Erythroblast (primary cell): ENCODE measurements at regions not wholly inside any gene's neighbourhood (a gene's known extent, or its start where the extent isn't known, plus 50 kb on each side); places are given as distances from the start of the nearest gene placed in this dataset.

Experiments
- DNase-seq, 2 experiments: peaks; one replicate each; lab custom pipeline; 2025; lab: John Stamatoyannopoulos, UW
- GATA1 ChIP-seq: IDR thresholded peaks from 2 replicates; pipeline ENCODE4 v1.6.1; 2011; ENCODE audit warnings: low read depth, mild to moderate bottlenecking, control low read depth, low read length, moderate library complexity
- POLR2A ChIP-seq: IDR thresholded peaks from 2 replicates; pipeline ENCODE4 v1.6.1; 2011; ENCODE audit warnings: mild to moderate bottlenecking, low read length

DNA sequence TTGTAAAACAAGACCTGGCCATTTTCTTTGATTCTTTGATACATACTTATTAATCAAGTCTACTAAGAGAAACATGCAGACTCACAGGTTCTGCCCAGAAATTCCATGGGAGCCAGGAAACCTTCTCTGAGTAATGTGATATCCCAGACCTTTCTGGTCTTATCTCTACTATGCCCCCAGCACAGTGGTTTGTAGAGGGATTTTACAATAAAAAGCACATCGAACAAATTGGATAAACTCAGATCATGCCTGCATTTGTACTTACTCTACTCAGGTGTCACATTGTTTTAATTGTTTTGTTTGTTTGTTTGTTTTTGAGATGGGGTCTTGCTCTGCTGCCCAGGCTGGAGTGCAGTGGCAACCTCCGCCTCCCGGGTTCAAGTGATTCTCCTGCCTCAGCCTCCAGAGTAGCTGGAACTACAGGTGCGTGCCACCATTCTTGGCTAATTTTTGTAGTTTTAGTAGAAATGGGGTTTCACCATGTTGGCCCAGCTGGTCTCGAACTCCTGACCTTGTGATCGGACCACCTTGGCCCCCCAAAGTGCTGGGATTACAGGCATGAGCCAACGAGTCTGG lies 179.5 kb downstream of the ZNF608 start:
- TF ChIP-seq POLR2A: no peak
- TF ChIP-seq GATA1: no peak
- DNase-seq: no peak

DNA sequence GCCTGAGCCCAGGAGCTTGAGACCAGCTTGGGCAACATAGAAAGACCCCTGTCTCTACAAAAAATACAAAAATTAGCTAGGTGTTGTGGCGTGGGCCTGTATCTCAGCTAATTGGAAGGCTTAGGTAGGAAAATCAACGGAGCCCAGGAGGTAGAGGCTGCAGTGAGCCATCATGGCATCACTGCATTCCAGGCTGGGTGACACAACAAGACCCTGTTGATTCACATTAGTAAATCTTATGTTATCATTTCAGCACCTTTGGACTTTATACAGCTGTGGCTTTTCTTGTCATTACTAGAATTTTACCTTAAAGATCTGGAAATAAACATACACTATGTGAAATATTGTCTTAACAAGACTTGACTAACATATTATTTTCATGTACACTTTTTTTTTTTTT lies 185.0 kb downstream of the ZNF608 start:
- TF ChIP-seq GATA1: no peak
- TF ChIP-seq POLR2A: no peak
- no peak for DNase-seq

DNA sequence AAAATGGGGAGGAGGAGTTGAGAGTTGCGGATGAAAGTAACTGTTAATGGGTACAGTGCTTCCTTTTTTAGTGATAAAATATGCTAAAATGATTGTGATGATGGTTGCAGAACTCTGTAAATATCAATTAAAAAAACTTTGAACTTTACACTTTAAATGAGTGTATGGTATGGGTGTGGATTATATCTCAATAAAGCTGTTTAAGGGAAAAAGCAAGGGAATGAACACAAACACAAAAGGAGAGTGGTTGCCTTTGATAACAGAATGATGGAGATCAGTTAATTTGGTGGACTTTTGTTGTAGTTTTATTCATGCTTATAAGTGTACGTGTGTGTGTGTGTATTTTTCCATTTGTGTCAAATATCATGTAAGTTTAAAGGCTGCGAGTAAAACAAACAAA lies 186.1 kb downstream of the ZNF608 start:
- DNase-seq: no peak
- TF ChIP-seq POLR2A (no peak), GATA1 (no peak)

DNA sequence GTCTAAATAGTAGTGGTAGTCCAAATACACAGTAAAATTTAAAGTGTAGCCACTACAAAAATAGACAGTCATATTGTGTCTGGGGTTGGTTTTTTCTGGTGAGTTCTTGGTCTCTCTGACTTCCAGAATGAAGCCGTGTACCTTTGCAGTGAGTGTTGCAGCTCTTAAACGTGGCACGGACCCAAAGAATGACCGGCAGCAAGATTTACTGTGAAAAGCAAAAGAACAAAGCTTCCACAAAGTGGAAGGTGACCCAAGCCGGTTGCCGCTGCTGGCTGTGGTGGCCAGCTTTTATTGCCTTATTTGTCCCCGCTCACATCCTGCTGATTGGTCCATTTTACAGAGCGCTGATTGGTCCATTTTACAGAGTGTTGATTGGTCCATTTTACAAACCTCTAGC lies 188.7 kb downstream of the ZNF608 start:
- no peak for DNase-seq

GRCh38 chr5:124554746-124555578 lies 191.5 kb downstream of the ZNF608 start:
- TF ChIP-seq GATA1: no peak
- TF ChIP-seq POLR2A: no peak
- no peak for DNase-seq

More for the DNA sequence above, 188.7 kb downstream of the ZNF608 start:
- TF ChIP-seq GATA1: no peak
- no peak for TF ChIP-seq POLR2A

- no peak for TF ChIP-seq GATA1
- TF ChIP-seq POLR2A: no peak
- DNase-seq: no peak
These were observed 192.5 kb downstream of the ZNF608 start for GRCh38 chr5:124553911-124554310.

DNA sequence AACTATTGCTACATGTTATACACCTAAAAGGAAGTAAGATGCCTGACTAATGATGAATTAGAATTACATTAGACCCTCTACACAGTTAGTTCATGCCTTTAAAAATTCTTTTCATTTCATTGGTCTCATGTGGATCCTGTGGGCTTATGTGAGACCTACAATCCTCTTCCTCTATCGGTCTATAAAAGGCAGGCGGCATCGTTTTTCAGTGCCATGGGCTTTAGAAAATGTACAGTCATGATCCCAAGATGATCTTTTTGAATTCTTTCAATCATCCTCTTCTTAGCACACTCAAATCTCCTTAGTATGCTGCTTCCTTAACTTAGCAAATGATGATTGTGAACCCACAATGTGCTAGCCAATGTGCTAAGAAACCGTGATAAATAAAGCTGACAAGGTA lies 193.9 kb downstream of the ZNF608 start:
- no peak for DNase-seq
- no peak for TF ChIP-seq GATA1
- TF ChIP-seq POLR2A: no peak

- TF ChIP-seq GATA1: no peak
- no peak for TF ChIP-seq POLR2A
- DNase-seq: no peak
These were observed 194.5 kb downstream of the ZNF608 start for GRCh38 chr5:124551939-124552279.

DNA sequence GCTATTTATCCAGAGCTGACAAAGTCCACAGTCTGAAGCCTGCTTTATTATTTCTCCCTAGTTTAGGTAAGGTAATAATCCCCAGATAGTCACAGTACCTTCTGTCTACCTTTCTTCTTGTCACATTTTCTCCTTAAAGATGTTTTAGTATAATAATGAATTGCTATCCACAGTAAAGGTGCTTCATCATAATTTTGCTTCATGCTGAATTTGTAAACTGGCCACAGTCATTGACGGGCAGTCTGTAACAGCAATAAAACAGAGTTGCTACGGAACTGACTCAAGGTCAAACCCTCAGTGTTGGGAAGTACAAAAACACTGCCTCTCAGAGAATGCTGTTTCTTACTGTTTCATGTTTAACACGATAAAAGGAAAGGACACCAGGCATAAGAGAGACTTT lies 195.7 kb downstream of the ZNF608 start:
- DNase-seq: no peak
- TF ChIP-seq GATA1 (no peak), POLR2A (no peak)

- no peak for DNase-seq
- TF ChIP-seq GATA1 (no peak), POLR2A (no peak)
These were observed 196.5 kb downstream of the ZNF608 start for GRCh38 chr5:124549891-124550436.

- DNase-seq: no peak
These were observed 199.8 kb downstream of the ZNF608 start for GRCh38 chr5:124546643-124547042.

GRCh38 chr5:124544366-124545055 lies 201.9 kb downstream of the ZNF608 start:
- no peak for DNase-seq
- TF ChIP-seq POLR2A: no peak
- TF ChIP-seq GATA1: no peak

More at GRCh38 chr5:124546643-124547042, 199.8 kb downstream of the ZNF608 start:
- TF ChIP-seq POLR2A (no peak), GATA1 (no peak)

DNA sequence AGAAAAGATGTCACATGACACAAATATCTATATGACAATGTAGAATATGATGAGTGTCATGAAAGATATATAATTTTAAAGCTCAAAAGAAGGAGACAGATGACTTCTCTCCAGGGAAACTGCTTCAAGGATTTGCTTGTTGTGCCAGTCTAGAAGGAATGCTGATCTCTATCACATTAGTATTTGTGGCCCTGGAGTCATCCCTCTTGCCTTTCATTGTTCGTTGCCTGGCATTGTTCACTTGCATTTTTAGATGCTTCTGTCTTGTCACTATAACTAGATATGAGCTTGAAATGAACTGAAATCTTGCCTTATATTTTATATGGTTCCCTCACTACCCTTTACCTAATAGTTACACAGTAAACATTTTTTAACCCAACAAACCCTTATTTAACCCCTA lies 207.5 kb downstream of the ZNF608 start:
- no peak for TF ChIP-seq GATA1
- no peak for TF ChIP-seq POLR2A
- DNase-seq: no peak

- TF ChIP-seq POLR2A: no peak
- no peak for TF ChIP-seq GATA1
- no peak for DNase-seq
These were observed 208.2 kb downstream of the ZNF608 start for GRCh38 chr5:124538191-124538590.
